Erythroblast (primary cell): ENCODE measurements at regions not wholly inside any gene's neighbourhood (a gene's known extent, or its start where the extent isn't known, plus 50 kb on each side); places are given as distances from the start of the nearest gene placed in this dataset.

ENCODE experiments used
- GATA1 ChIP-seq: IDR thresholded peaks from 2 replicates; pipeline ENCODE4 v1.6.1; 2011; ENCODE audit warnings: low read depth, mild to moderate bottlenecking, control low read depth, low read length, moderate library complexity
- POLR2A ChIP-seq: IDR thresholded peaks from 2 replicates; pipeline ENCODE4 v1.6.1; 2011; ENCODE audit warnings: mild to moderate bottlenecking, low read length

DNA sequence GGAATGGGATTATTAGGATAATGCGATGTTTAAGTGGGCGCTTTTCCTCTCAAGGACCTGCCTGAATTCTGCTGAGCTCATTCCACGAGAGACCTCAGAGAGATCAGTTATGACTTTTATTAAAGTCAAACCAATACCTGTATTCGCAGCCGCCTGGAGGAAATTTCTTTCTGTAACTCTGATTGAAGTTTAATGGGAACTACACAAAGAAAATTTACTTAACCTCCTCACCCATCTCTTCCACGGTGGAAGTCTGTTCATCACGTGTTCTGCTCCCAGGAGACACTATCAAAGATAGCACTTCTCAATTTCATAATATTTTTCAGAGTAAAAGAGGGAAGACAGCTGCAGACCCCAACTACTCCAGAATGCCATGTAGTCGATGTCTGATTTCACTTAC, 334.7 kb upstream of the POU3F1 start:
- TF ChIP-seq POLR2A (no peak), GATA1 (no peak)
